Jurkat, Clone E6-1 (cell line): ENCODE measurements at regions not wholly inside any gene's neighbourhood (a gene's known extent, or its start where the extent isn't known, plus 50 kb on each side); places are given as distances from the start of the nearest gene placed in this dataset.
"Not testable (repeated sequence)": the region's sequence is repeated elsewhere in the genome, so short reads cannot be mapped to it uniquely, and the experiment has no call there.

Experiments used
- DNase-seq: peaks from one replicate; pipeline ENCODE4 v3.0.0-alpha.2; 2011; ENCODE audit warnings: low read depth, low spot score
- H3K4me3 ChIP-seq: 2 replicates; pipeline ENCODE4 v1.5.1; 2011; ENCODE audit warnings: mild to moderate bottlenecking, low read length, control low read depth, moderate library complexity

- DNase-seq: no peak
- H3K4me3 ChIP-seq: no peak overlapping the region
Measured at GRCh38 chr2:7633566-7634153, 716.4 kb downstream of the RNF144A start.

GRCh38 chr2:7634409-7634808 is 717.2 kb downstream of the RNF144A start:
- no peak overlapping the region for H3K4me3 ChIP-seq
- peak; percentile 37 for DNase-seq

- no peak overlapping the region for H3K4me3 ChIP-seq
- DNase-seq: no peak
Measured at GRCh38 chr2:7639476-7639875, 722.3 kb downstream of the RNF144A start.

GRCh38 chr2:7641272-7641671 is 724.1 kb downstream of the RNF144A start:
- not testable (repeated sequence) for H3K4me3 ChIP-seq, DNase-seq

GRCh38 chr2:7646024-7646423 is 728.8 kb downstream of the RNF144A start:
- H3K4me3 ChIP-seq: no peak overlapping the region
- no peak for DNase-seq

- no peak for DNase-seq
- H3K4me3 ChIP-seq: no peak overlapping the region
Measured at GRCh38 chr2:7646661-7647060, 729.4 kb downstream of the RNF144A start.

- no peak overlapping the region for H3K4me3 ChIP-seq
- no peak for DNase-seq
Measured at GRCh38 chr2:7648221-7648795, 731.1 kb downstream of the RNF144A start.

GRCh38 chr2:7649461-7650228 is 732.4 kb downstream of the RNF144A start:
- peak; percentile 1 for DNase-seq
- H3K4me3 ChIP-seq: no peak overlapping the region

- no peak for DNase-seq
- no peak overlapping the region for H3K4me3 ChIP-seq
Measured at GRCh38 chr2:7653617-7654016, 736.4 kb downstream of the RNF144A start.

- no peak for DNase-seq
- H3K4me3 ChIP-seq: no peak overlapping the region
Measured at GRCh38 chr2:7655629-7656028, 738.4 kb downstream of the RNF144A start.

GRCh38 chr2:7657526-7657925 is 740.3 kb downstream of the RNF144A start:
- not testable (repeated sequence) for DNase-seq, H3K4me3 ChIP-seq

GRCh38 chr2:7658486-7658885 is 741.3 kb downstream of the RNF144A start:
- H3K4me3 ChIP-seq: no peak overlapping the region
- DNase-seq: no peak

- DNase-seq: no peak
- no peak overlapping the region for H3K4me3 ChIP-seq
Measured at GRCh38 chr2:7660816-7661215, 743.6 kb downstream of the RNF144A start.

- no peak for DNase-seq
- H3K4me3 ChIP-seq: no peak overlapping the region
Measured at GRCh38 chr2:7661502-7661901, 744.3 kb downstream of the RNF144A start.

GRCh38 chr2:7665880-7666279 is 748.7 kb downstream of the RNF144A start:
- no peak for DNase-seq
- H3K4me3 ChIP-seq: no peak overlapping the region

- H3K4me3 ChIP-seq: no peak overlapping the region
- DNase-seq: no peak
Measured at GRCh38 chr2:7666596-7667259, 749.5 kb downstream of the RNF144A start.

GRCh38 chr2:7667260-7667757 is 750.1 kb downstream of the RNF144A start:
- DNase-seq: no peak
- H3K4me3 ChIP-seq: no peak overlapping the region

- no peak overlapping the region for H3K4me3 ChIP-seq
- no peak for DNase-seq
Measured at GRCh38 chr2:7670905-7671641, 753.9 kb downstream of the RNF144A start.

GRCh38 chr2:7672027-7672684 is 754.9 kb downstream of the RNF144A start:
- H3K4me3 ChIP-seq: no peak overlapping the region
- peak; percentile 19 for DNase-seq
